ENCODE measurements at regions not wholly inside any gene's neighbourhood (a gene's known extent, or its start where the extent isn't known, plus 50 kb on each side); places are given as distances from the start of the nearest gene placed in this dataset.

GRCh38 chr4:38209654-38210053 lies 249.5 kb downstream of the PTTG2 start:
- CTCF ChIA-PET = no interaction called here
- Mint-ChIP-seq H3K27me3 (ENCODE audit: low read depth) (peaks cover 5% of the 10 kb centered on the region), H3K4me3 (no peak overlapping the region), H3K36me3 (ENCODE audit: low read depth) (no peaks in the 10 kb centered on the region), H3K27ac (no peak overlapping the region), H3K9me3 (ENCODE audit: insufficient read depth) (no peaks in the 10 kb centered on the region), H3K4me1 (ENCODE audit: low read depth) (no peaks in the 10 kb centered on the region)
- DNase-seq (no peak), ATAC-seq (no peak)
- POLR2A ChIA-PET = no interaction called here

DNA sequence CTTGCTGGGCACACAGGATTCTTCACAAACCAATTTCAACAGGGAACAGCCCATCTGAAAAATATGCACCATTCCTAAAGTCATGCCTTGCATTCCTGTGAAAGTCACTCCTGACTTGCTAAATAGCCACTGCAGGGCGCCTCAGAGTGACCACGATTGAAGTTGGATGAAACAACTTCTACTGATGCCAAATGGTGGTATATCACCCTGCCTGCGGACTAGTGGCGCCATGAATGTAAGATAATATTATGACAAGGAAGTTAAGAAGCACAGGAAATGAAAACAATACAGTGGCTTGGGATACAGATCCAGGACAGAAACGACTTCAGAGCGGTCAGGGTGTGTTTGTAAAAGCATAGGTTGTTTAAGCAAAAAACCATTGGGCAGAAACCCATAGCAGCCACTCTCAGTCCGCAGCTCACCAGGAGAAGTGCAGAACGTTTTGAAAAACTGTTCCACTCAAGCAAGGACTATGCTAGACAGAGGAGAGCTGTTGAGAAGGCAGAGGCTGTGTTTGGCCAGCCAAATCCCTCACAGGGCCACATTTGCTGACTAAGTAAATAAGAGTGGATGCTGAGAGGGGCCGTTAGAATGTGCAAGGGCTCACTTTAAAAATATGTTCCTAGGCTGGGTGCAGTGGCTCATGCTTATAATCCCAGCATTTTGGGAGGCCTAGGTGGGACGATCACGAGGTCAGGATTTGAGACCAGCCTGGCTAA lies 250.4 kb downstream of the PTTG2 start:
- Mint-ChIP-seq H3K27ac (no peak overlapping the region), H3K27me3 (ENCODE audit: low read depth) (peaks cover 5% of the 10 kb centered on the region), H3K4me3 (no peak overlapping the region), H3K9me3 (ENCODE audit: insufficient read depth) (no peaks in the 10 kb centered on the region), H3K36me3 (ENCODE audit: low read depth) (no peaks in the 10 kb centered on the region), H3K4me1 (ENCODE audit: low read depth) (no peaks in the 10 kb centered on the region)
- no peak for ATAC-seq
- ChIA-PET POLR2A (interaction anchor here (0.6 kb wide), 1 partner anchor 119 kb away, joined by 4 read pairs; no protein-coding TSS in a partner anchor), CTCF (no interaction called here)
- no peak for DNase-seq

GRCh38 chr4:38211885-38212284 lies 251.7 kb downstream of the PTTG2 start:
- H3K4me1 Mint-ChIP-seq (ENCODE audit: low read depth) = no peaks in the 10 kb centered on the region
- H3K4me3 Mint-ChIP-seq = no peak overlapping the region
- ChIA-PET CTCF (interaction anchor here (1.5 kb wide), 1 partner anchor 33 kb away, joined by 4 read pairs; no protein-coding TSS in a partner anchor), POLR2A (no interaction called here)
- no peak for ATAC-seq
- no peak for DNase-seq
- no peaks in the 10 kb centered on the region for H3K9me3 Mint-ChIP-seq (ENCODE audit: insufficient read depth)
- H3K36me3 Mint-ChIP-seq (ENCODE audit: low read depth) = no peaks in the 10 kb centered on the region
- peaks cover 5% of the 10 kb centered on the region for H3K27me3 Mint-ChIP-seq (ENCODE audit: low read depth)
- H3K27ac Mint-ChIP-seq = no peak overlapping the region

DNA sequence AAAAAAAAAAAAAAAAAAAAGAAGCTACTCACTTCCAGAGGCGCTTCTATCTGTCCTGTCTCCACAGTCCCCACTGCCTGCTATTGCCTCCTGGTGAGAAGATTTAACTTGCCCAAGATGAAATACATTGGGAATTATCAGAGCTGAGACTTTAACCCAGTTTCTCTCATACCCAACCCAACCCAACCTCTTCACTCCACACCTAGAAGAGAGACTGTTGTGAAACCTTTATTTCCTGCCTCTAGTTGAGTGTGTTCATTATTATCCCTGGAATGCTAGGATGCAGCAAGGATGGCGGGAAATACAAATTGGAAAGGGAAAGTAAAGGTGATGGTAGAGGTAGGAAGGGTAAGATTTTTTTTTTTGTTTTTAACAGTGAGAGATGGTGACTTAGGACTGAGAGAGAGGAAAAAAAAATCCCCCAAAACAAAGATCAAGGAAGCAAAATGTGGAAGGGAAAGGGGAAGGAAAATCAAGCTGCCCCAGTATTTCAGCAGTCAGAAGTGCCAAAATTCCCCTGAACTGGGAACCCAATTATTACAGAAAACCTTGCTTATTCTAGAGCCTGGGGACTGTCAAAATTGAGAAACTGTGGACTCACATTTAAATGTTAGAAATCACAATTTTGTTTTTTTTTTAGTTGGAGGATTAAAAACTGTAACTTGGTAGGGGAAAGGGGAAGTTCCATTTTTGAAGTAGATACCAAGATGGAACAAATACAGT lies 253.0 kb downstream of the PTTG2 start:
- DNase-seq (no peak), ATAC-seq (no peak)
- H3K36me3 Mint-ChIP-seq (ENCODE audit: low read depth) = no peaks in the 10 kb centered on the region
- peaks cover 9% of the 10 kb centered on the region for H3K27me3 Mint-ChIP-seq (ENCODE audit: low read depth)
- no peaks in the 10 kb centered on the region for H3K4me1 Mint-ChIP-seq (ENCODE audit: low read depth)
- H3K27ac Mint-ChIP-seq = no peak overlapping the region
- H3K4me3 Mint-ChIP-seq = no peak overlapping the region
- no peaks in the 10 kb centered on the region for H3K9me3 Mint-ChIP-seq (ENCODE audit: insufficient read depth)
- POLR2A ChIA-PET = no interaction called here
- CTCF ChIA-PET = interaction anchor here (0.6 to 1.5 kb wide), 3 partner anchors 34 to 106 kb away, joined by 3 to 4 read pairs (median 3); no protein-coding TSS in a partner anchor

DNA sequence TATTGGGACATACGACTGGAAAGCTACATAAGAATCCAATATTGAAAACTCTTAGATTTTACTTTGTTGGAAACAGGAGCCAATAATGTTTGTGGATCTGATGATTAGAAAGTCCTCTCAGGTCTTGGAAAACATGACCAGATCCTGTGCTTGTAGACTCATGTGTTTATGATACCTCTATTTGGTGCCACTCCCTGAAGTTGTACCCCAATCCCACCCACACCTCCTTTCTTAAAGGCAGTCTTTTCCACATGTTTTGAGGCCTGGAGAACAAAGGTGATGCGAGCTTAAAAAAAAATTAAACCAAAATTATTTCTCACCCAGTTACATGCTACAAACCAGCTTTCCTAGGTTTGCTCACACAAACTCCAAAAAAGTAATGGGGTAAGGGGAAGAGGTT lies 262.7 kb downstream of the PTTG2 start:
- DNase-seq (no peak), ATAC-seq (no peak)
- CTCF ChIA-PET = no interaction called here
- Mint-ChIP-seq H3K27ac (no peak overlapping the region), H3K27me3 (ENCODE audit: low read depth) (peaks cover 8% of the 10 kb centered on the region), H3K36me3 (ENCODE audit: low read depth) (no peaks in the 10 kb centered on the region), H3K9me3 (ENCODE audit: insufficient read depth) (no peaks in the 10 kb centered on the region), H3K4me1 (ENCODE audit: low read depth) (no peaks in the 10 kb centered on the region), H3K4me3 (no peak overlapping the region)
- POLR2A ChIA-PET = no interaction called here

GRCh38 chr4:38223306-38223705 lies 263.1 kb downstream of the PTTG2 start:
- ATAC-seq (no peak), DNase-seq (no peak)
- H3K27me3 Mint-ChIP-seq (ENCODE audit: low read depth) = peaks cover 8% of the 10 kb centered on the region
- ChIA-PET POLR2A (no interaction called here), CTCF (no interaction called here)
- H3K9me3 Mint-ChIP-seq (ENCODE audit: insufficient read depth) = no peaks in the 10 kb centered on the region
- no peaks in the 10 kb centered on the region for H3K36me3 Mint-ChIP-seq (ENCODE audit: low read depth)
- no peaks in the 10 kb centered on the region for H3K4me1 Mint-ChIP-seq (ENCODE audit: low read depth)
- no peak overlapping the region for H3K4me3 Mint-ChIP-seq
- H3K27ac Mint-ChIP-seq = no peak overlapping the region

DNA sequence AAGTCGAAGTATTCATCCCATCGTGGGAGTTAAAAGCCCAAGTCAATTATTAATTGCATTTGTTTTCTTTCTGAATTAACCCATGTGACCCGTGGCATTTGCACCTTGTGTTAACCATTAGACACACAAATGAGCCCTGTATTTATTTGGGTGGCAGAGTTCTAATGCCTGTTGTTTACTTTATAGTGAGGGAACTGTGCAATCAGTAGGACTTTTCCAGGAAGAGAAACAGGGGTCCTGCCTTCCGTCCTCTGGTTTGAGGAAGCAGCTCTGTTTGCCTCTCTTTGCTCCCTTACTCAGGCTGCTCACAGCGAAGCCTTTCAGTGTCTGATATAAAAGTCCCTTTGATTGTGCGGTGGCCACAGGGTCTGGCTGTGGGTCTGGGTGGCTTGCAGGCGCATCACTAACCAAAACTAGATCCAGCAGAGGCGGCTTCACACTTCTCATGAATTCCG lies 263.6 kb downstream of the PTTG2 start:
- H3K4me3 Mint-ChIP-seq = no peak overlapping the region
- no peak for ATAC-seq
- H3K36me3 Mint-ChIP-seq (ENCODE audit: low read depth) = no peaks in the 10 kb centered on the region
- H3K27ac Mint-ChIP-seq = no peak overlapping the region
- H3K27me3 Mint-ChIP-seq (ENCODE audit: low read depth) = peaks cover 8% of the 10 kb centered on the region
- H3K9me3 Mint-ChIP-seq (ENCODE audit: insufficient read depth) = no peaks in the 10 kb centered on the region
- no peak for DNase-seq
- CTCF ChIA-PET = no interaction called here
- POLR2A ChIA-PET = no interaction called here
- no peaks in the 10 kb centered on the region for H3K4me1 Mint-ChIP-seq (ENCODE audit: low read depth)

GRCh38 chr4:38224850-38225249 lies 264.7 kb downstream of the PTTG2 start:
- ChIA-PET CTCF (no interaction called here), POLR2A (no interaction called here)
- no peak for DNase-seq
- no peak overlapping the region for H3K4me3 Mint-ChIP-seq
- no peaks in the 10 kb centered on the region for H3K9me3 Mint-ChIP-seq (ENCODE audit: insufficient read depth)
- peaks cover 8% of the 10 kb centered on the region for H3K27me3 Mint-ChIP-seq (ENCODE audit: low read depth)
- H3K27ac Mint-ChIP-seq = no peak overlapping the region
- no peaks in the 10 kb centered on the region for H3K4me1 Mint-ChIP-seq (ENCODE audit: low read depth)
- ATAC-seq = no peak
- no peaks in the 10 kb centered on the region for H3K36me3 Mint-ChIP-seq (ENCODE audit: low read depth)

DNA sequence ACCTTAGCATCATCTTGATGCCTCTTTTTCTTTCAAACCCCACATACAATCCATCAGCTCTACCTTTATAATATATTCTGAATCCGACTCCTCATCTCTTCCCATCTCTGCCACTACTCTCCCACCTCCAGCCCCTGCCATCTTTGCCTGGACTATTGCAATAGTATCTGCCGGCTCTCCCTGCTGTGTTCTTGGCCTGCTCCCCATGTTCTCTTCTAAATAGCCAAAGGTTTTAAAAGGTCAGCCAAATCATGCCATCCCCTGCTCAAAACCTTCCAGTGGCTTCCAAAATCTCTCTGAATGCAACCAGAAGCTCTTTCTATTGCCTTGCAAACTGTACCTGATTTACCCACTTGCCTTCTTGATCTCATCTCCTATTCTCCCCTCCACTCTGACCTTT lies 266.0 kb downstream of the PTTG2 start:
- CTCF ChIA-PET = no interaction called here
- no peak for DNase-seq

GRCh38 chr4:38230121-38230801 lies 270.1 kb downstream of the PTTG2 start:
- CTCF ChIA-PET = no interaction called here
- no peak overlapping the region for H3K27ac Mint-ChIP-seq

More for the DNA sequence above, 266.0 kb downstream of the PTTG2 start:
- POLR2A ChIA-PET = interaction anchor here (0.6 kb wide), 1 partner anchor 50 kb away, joined by 3 read pairs; no protein-coding TSS in a partner anchor
- Mint-ChIP-seq H3K27me3 (ENCODE audit: low read depth) (peaks cover 8% of the 10 kb centered on the region), H3K36me3 (ENCODE audit: low read depth) (no peaks in the 10 kb centered on the region), H3K4me1 (ENCODE audit: low read depth) (no peaks in the 10 kb centered on the region), H3K9me3 (ENCODE audit: insufficient read depth) (no peaks in the 10 kb centered on the region), H3K27ac (no peak overlapping the region), H3K4me3 (no peak overlapping the region)
- no peak for ATAC-seq

DNA sequence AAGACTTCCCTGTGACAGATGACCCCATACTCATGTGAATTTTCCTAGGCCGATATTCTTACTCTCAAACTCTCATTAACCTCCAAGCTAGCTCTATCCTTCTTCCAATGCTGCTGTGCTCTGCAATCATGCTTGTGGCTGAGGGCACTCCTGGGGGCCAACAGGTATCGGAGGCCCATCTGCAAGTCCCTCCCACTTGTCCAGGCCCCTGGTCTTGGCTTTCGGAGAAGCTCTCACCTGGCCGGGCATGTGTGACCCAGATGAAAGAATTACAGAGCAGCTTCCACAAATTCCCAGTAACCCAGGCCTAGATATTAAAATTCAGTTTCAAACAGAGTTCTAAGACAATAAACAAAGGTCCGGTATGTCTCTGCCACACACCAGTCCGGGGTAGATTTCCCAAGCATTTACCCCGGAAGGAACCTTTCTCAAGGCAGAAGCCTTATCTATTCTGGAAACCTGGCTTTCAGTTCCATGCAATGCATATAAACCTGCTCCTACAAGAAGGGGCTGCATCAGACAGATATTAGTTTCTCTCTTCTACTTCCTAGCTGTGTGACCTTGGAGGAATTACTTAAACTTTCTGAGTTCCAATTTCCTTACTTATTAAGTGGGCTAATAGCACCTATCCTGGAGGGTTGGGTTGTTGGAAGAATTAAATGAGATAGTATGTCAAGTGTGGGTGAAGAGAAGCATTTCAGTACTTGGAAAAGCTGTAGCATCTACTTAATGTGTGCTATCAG lies 270.8 kb downstream of the PTTG2 start:
- no peak overlapping the region for H3K4me3 Mint-ChIP-seq
- ATAC-seq (no peak), DNase-seq (no peak)
- no peak overlapping the region for H3K27ac Mint-ChIP-seq
- CTCF ChIA-PET = no interaction called here
- POLR2A ChIA-PET = interaction anchor here (0.7 kb wide), 1 partner anchor 22 kb away, joined by 3 read pairs; no protein-coding TSS in a partner anchor
- H3K36me3 Mint-ChIP-seq (ENCODE audit: low read depth) = no peaks in the 10 kb centered on the region
- no peaks in the 10 kb centered on the region for H3K9me3 Mint-ChIP-seq (ENCODE audit: insufficient read depth)
- no peaks in the 10 kb centered on the region for H3K4me1 Mint-ChIP-seq (ENCODE audit: low read depth)
- peaks cover 9% of the 10 kb centered on the region for H3K27me3 Mint-ChIP-seq (ENCODE audit: low read depth)

More at GRCh38 chr4:38230121-38230801, 270.1 kb downstream of the PTTG2 start:
- peaks cover 11% of the 10 kb centered on the region for H3K27me3 Mint-ChIP-seq (ENCODE audit: low read depth)
- H3K4me1 Mint-ChIP-seq (ENCODE audit: low read depth) = no peaks in the 10 kb centered on the region
- no peaks in the 10 kb centered on the region for H3K9me3 Mint-ChIP-seq (ENCODE audit: insufficient read depth)
- no peak overlapping the region for H3K4me3 Mint-ChIP-seq
- POLR2A ChIA-PET = no interaction called here
- H3K36me3 Mint-ChIP-seq (ENCODE audit: low read depth) = no peaks in the 10 kb centered on the region
- DNase-seq (no peak), ATAC-seq (no peak)

Data from activated CD8-positive, alpha-beta T cell treated with anti-CD3 and anti-CD28 coated beads, Interleukin-2, amount 10 ng/mL, durations not matched to agents 7 days and 5 days (primary cell).